Fibroblast of skin of left biceps (primary cell): ENCODE measurements at regions not wholly inside any gene's neighbourhood (a gene's known extent, or its start where the extent isn't known, plus 50 kb on each side); places are given as distances from the start of the nearest gene placed in this dataset.

ENCODE experiments used
- DNase-seq, 2 experiments: peaks; one replicate each; pipeline ENCODE4 v3.0.0-alpha.2; 2013; ENCODE audit warnings: low read depth in 2 of 2

DNA sequence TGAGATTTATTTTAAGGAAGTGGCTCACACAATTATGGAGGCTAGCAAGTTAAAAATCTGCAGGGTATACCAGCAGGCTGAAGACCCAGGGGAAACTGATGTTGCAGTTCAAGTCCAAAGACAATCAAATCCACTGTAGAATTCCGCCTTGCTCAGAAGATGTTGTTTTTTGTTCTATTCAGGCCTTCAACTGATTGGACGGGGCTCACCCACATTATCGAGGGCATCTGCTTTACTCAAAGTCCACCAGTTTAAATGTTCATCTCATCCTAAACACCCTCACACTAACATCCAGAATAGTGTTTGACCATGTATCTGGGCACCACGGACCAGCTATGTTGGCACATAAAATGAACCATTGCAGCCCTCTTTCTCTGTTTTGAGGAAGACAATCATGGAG lies 211.2 kb upstream of the GPR26 start:
- no peak for DNase-seq

DNA sequence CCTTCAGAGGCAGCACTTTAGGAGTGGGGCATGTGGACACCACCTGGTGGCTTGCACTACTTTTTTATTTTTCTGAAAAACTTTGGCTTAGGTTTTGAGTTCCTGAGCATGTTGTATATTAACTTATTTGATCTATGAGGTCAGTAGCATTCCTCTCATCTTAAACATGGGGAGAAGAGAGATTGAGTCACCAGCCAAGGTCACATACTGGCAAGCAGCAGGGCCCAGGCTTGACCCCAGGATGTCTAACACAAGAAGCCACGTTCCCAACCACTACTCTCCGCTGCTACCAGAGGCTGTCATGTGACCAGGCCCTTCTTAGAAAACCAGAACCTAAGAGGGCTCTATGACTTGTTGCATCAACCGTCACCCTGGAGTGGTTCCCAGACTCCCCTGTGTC lies 210.3 kb upstream of the GPR26 start:
- no peak for DNase-seq

DNA sequence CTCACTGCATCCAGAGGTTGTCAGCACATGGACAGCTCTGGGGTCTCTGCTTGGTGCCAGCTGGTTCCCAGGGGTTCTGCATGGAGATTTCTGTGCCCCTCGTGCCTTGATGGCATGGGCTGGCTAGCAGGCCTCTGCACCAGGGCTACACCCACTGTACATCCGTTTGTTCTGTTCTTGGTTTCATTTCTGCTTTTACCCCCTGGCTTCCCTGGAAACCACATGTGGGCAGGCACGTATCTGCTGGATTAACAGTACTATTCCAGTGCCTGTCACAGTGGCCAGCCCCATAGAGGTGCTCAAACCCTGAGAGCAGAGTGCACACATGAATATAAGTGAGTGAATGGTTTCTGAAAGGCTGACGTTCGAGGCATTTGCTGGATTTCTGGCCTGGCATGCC lies 207.2 kb upstream of the GPR26 start:
- DNase-seq: no peak

DNA sequence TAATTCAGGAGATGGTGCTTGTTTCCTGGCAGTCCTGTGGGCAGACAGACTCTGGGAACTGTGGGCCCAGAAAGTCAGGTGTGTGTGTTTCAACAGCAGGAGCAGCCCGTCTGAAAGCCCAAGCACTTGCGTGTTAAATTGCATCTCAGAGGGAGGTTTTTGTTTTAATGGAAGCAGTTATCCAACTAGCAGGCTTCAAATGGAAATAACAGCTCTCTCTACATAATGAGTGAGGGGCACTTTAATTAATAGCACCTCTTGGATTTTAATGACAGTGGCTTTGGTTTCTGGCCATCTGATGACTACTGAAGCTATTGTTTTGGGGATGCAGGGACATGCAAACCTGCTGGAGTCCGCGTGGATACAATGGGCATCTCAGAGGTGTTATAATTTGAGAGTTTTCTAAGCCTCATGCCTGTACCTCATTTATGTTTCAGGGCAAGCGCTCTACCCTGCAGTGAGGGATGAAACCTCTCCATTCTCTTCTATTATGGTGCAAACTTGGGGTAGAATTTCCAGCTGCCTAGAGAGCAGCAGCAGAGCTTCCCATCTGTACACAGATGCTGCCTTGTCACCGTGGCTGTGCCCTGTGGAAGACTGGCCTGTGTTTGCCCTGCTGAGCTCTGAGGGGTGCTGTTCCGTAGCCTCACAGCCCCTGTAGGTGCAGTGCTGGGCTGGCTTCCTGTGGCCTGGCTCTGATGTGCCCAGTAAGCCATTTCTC lies 206.6 kb upstream of the GPR26 start:
- DNase-seq: no peak

DNA sequence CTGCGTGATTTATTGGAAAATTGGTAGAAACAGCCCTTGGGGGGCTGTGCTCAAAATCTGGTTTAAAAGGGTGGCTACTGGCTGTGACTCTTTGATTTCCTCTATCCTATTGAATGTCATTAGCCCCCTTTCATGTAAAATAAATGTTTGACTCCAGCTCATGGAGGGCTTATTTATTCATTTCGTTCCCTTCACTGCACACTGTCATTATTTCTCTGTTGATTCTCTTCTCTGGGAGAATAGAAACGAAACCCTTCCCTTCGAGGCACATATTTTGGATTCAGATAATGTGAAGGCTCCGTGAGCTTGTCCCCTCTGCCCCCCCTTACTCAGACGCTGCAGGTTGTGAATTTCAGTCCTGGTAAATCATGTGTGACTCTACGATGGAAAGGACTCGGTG lies 203.9 kb upstream of the GPR26 start:
- DNase-seq: no peak

DNA sequence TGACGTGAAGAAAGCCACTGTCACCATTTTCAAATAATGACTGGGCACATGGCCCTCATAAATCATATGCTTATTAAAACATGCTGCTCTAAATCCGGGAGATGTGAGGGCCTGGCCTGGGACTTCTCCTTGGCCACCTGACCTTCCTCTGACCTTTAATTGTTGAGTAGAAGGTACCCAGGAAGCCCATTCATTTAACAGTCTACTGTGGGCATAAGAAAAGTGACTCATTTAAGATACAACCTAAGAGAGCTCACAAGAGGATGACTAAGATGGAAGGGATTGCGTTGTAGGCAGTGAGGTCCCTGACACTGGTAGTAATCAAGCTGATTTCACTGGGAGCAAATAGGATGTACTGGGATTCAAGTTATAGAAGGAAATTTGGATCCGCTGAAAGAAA lies 203.4 kb upstream of the GPR26 start:
- no peak for DNase-seq

DNA sequence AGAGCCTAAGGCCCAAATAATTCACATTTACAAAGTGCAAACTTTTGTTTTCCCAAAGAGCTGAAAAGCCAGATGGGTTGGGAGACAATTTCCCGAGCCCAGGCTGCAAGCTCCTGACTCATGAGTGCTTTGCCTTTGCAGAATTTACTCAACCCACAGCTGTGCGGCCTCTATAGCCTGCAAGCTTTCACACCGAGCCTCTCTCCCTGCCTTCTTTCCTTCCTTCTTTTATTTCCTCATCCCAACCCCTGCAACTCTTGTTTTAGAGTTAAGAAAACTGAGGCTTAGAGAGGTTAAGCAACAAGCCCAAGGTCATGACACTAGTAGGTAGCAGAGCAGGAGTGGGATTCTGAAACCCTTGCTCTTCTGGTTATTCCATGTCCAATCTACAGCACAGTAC lies 203.0 kb upstream of the GPR26 start:
- no peak for DNase-seq

DNA sequence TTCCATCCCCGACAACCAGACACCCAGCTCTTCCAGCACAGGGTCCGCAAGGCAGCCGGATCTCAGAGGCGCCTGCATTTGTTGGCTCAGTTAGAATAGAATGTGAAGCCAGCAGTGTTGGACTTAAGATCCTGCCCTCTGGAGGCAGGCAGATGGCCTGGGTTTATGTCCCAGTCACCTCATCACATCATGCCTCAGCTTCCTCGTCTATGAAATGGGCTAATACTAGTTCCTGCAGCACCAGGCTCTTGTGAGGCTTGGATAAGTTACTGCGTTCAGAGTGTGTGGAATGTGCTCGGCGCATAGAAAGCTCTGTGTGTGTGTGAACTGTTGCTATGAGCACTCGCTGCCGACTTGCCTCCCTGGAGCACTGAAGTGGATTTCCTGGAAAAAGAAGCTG lies 202.5 kb upstream of the GPR26 start:
- no peak for DNase-seq

DNA sequence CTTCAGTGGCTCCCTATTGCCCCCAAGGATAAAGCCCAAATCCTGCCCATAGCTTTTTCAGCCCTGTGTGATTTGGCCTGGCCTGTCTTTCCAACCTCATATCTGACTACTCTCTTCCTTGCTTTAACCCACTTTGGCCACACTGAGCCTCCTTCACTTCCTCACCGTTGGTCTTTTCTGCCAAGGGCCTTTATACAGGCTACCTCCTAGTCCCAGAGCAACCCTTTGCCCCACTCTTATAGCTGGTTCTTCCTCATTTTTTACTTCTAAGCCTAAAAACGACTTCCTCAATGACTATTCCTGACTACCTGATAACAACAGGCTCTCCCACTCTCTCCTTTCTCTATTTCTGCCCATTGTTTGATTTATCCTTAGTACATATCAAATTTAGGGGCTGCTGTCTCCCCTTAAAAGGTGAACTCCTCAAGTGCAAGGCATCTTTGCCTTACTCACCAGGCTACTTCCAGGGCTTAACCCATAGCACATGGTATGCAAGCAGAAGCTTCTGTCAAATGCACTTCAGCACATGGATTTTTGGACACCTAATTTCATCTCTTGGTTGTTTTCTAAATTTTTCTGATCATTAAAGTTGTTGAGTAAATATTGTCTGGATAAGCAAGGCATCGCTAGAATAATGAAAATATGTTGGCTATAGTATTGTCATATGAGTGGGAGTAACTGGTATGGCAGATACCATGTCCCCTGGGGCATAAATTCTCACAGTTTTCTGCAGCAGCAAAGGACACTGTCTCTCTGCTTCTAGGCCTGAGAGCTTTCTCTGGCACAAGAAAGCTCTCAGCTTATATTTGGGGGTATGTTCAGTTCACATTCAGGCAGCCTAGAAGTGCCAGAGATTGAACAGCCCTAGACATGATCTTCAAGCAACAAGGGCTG lies 201.5 kb upstream of the GPR26 start:
- no peak for DNase-seq

DNA sequence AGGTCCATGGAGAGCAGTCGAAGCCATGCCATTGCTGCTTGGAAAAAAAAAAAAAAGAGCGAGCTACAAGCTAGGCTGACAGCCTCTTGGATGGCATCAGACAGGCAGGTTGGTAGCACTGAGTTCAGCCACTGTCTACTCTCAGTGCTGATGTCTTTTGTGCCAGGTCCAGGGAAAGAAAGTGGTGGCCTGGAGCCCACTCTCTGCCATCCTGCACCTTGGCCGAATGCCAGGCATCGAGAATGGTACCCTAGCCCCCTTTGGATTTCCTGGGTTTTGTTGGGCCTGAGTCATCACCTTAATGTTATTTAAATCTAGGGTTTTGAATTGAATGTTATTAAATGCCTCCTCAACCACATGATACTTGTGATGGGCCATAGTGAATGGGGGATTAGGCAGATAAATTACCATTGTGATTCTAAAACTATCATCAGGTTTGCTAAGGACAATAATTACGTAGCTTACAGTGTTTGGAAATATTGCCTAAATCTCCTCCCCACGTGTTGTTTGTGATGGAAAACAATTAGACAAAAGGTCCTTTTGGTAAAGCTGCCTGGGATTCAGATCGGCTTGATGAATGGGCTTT lies 195.7 kb upstream of the GPR26 start:
- DNase-seq: no peak

DNA sequence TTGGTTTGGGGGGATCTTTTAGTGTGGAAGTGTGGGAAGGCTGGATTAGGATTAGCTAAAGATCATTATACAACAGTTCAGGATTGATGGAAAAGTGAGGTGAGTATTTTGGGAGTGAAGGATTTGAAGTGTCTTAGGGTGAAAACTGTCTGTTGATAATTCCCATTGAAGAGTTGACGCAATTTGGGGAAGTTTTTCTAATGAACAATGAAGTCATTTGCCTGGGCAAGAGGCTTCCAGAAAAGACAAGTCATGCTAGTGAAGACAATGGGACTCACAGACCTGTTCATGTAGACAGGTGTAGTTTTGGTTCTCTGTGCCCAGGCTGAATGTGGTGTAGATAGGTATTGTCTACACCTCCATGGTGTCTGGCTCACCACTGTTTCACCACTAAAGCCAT lies 194.3 kb upstream of the GPR26 start:
- no peak for DNase-seq

DNA sequence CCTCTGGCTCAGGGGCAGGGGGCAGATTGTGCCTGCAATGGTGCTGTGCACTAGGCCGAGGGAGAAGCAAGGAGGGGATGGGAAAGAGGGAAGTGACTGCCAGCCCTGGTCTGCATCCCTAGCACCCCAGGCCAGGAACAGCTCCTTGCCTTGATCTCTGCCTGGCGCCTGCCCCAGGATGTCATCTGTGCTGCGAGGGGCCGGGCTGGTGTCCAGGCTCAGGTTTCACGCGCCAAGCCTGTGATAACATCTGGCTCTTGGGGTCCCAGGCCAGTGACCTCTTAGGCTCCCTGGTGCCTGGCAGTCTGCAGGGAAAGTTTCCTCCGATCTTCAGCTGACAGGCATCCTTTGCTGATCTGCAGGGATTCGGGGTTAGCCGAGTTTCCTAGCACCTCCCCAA lies 193.5 kb upstream of the GPR26 start:
- no peak for DNase-seq

DNA sequence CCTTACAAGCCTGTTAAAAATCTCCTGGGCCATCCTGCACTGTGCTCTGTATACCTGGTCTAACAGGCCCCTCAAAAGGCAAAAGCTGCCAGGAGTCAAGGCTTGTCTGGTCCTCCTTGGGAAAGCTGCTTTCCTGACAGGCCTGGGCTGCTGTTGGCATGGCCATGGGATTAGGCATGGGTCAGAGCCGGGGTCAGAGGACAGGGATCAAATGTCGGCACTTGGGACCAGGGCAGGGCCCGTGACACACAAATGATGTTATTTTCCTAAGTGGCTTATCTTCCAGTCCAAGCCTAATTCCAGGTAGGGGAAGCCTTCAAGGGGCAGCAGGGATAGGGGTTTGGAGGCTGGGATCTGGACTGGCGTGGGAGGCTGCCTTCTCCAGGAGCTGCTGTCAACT lies 191.5 kb upstream of the GPR26 start:
- DNase-seq: no peak

DNA sequence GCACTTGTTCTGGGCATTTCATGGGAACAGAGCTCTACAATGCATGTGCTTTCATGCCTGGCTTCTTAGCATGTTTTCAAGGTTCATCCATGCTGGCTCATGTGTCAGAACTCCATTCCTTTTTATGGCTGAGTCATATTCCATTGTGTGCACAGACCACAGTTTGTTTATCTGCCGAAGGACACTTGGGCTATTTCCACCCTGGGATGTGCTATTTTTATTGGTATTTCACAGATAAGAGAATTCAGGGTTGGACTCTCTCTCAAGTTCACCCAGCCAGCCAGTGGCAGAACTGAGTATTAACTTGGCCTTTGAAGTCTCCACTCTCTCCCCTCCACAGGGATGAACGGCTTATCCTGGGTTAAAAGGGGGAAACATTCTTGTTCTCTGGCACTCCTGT lies 190.7 kb upstream of the GPR26 start:
- no peak for DNase-seq

DNA sequence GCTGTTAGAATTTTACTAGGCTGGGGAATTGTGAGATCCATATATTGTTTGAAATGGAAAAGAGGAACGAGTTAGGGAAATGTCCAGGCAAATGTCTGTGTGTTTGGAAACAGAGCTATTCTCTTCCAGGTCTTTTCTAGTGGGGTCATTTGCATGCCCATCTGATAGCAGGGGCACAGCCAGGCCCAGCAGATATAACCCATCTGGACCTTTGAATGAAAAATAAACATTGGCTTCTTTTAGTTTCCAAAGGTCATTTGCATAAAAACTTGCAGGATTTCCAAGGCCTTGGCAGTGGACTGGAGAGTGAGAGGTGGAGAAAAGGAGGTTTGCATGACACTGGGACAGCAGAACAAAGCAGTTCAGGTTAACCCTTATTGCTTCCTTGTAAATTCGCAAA lies 188.0 kb upstream of the GPR26 start:
- no peak for DNase-seq

DNA sequence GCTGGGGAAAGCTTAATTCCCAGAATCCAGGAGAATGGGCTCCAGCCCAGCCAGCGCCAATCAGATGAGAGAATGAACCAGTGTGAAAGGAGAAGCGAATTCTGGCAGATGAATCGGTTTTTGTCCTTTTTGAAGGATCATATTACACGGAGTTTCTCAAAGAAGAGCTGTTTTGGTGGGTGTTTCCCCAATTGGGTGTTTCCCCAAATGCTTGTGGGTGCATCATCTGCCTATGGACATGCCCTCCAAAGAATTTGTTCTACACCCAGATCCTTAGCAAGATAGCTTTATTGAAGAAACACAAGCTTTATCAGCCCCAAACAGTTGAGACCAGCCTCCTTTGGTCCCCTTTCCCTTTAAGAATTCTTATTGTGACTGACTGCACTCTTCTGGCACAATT lies 186.5 kb upstream of the GPR26 start:
- DNase-seq: no peak

DNA sequence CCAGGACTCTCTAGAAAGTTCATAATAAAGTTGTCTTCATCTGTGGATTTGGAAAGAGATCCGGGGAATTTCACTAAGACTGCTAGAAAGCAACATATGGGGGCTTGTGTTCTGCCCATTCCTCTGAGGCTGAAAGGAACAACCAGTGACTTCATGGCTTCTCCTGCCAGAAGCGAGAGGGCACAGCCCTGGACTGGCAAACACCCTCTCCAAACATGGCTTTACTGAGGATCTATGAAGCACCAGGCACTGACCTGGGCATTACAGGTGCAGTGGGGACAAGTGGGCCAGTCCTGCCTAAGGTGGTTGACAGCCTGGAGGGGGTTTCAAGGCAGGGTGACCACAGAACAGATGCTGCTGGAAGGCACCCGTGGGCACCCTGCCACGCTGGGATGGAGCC lies 185.8 kb upstream of the GPR26 start:
- no peak for DNase-seq

DNA sequence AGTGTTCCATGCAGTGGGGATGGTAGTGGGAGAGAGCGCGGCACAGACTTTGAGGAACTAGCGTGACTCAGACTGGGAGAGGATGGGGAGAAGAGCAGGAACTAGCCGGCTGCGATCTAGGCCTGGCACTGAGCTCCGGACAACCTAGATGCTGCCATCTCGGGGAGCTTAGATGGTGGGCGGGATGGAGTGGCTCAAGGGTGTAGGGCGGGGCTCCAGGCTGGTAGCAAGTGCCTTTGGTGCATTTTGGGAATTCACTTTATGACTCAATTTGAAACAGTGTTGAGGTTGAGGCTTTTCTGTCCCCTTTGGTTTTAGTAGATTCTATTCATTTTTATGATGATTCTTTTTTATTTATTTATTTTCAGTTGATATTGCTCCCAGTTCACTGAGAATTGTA lies 185.3 kb upstream of the GPR26 start:
- DNase-seq: no peak

DNA sequence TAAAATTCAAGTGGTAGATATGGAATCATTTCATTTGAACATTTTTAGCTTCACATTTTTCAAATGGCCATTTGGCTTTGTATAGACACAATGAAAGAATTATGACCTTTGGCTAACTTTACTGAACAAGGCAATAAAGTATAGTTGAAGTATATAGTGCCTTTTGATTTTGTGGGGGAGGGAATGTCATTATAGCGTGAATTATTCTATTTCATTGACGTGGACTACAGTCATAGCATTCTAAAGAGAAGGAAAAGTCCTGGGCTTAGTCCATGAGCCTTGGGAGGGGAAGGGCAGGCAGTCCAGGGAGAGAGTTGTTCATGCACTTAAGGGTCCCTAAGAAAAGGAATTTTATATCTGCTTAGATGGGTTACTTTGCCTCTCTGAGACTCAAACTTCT lies 181.4 kb upstream of the GPR26 start:
- no peak for DNase-seq

DNA sequence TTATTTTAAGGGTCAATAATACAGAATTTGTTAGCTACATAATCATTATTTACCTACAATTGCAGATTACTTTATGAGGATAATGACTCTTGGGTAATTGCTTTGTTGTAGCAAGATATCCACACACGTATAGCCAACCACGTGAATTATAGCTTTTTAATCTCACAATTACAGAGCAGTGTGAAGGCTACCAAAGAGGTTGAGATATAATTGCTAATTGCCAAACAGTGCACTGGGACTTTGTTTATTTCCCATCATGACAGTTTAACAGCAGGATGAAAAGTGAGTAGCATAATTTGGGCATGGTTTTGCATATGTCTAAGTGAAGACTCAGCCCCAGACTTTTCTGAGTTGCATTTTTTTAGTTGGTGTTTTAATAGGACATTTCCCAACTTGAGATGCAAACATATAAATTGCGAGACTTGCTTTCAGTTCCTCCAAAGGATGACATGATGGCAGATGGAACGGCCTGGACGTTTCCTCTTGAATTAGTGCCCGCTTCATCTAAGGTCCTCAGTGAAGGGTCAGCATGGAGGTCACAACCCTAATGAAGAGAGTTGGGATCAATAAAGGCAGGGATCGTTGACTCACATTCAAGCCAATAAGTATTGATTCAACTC lies 180.7 kb upstream of the GPR26 start:
- DNase-seq: no peak

DNA sequence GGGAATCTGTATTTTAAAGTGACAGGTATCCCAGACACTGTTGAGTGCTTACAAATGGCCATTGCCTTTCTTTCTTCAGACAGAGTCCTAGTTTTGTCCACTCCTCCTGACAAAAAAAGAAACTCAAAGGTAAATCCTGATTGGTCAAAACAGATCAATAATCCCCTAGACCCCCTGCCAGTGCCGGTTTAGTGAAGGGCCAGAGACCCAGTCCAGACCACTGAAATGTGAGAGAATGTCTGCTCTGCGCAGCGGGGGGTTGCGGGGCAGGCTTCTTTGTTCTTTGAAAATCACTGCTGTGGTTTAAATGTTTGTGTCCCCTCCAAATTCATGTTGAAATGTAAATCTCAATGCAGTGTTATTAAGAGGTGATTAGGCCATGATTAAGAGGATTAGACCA lies 177.7 kb upstream of the GPR26 start:
- no peak for DNase-seq

DNA sequence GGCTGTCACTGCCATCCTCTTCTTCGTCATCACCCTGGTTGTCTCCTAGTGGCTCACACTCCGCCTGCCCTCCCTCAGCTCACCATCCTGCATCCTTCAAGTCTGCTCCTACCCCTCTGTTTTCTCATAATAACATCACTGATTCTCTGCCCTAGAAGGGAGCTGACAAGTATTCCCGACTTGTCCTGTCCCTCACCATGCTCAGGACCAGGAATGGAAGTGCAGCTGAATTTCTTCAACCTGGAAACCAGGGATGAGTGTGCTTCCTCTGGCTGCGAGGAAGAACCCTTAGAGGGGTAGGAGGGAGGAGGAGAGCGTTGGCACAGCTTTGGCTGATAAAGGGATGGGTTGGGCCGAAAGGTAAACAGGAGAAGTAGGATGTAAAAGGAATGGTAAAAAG lies 174.8 kb upstream of the GPR26 start:
- no peak for DNase-seq

DNA sequence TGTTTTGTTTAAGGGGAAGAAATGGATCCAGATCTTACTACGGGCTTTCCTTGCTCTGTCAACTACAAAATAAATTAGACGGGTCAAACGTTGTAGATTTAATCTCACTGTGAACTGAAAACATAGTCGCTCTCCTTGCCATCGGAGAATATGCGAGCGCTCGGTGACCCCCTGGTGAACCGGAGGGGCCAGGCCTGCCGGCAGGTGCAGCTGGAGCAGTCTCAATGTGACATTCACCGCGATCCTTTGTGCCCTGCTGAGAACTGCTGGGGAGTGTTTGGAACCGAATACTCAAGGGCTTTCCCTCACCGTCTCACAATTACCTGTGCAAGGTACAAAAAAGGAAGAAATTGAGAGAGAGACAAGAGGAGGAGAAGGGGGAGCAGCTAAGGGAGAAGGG lies 174.1 kb upstream of the GPR26 start:
- DNase-seq: no peak
